IMR-90 (cell line): ENCODE measurements at regions not wholly inside any gene's neighbourhood (a gene's known extent, or its start where the extent isn't known, plus 50 kb on each side); places are given as distances from the start of the nearest gene placed in this dataset.

Source experiments
- ATAC-seq: fragments of 200-7000 bp; cut with Tn5 transposase; 2 replicates; pipeline ENCODE4 v1.9.1; 2020; ENCODE audit warnings: low read depth, mild to moderate bottlenecking, moderate library complexity
- BruUV-seq: library from RNA; stranded (reverse); fragments of 400-500 nt; replicated peaks from 2 replicates; lab custom pipeline; 2021; lab: Mats Ljungman, UMichigan
- CTCF ChIA-PET: fragments of 300-600 bp; formaldehyde crosslinking; extraction: SDS; loops from one replicate; lab custom pipeline; 2021; ENCODE audit warnings: antibody characterized with exemption; lab: Yijun Ruan, JAX
- POLR2A ChIA-PET: fragments of 300-600 bp; sonication (Branson Sonifier 250); formaldehyde crosslinking; loops from one replicate; lab custom pipeline; 2022; ENCODE audit warnings: antibody characterized with exemption; ENCODE audit not compliant: unreplicated experiment; lab: Charles Lee
- DNase-seq: peaks from one replicate; pipeline ENCODE4 v3.0.0; 2013
- H2AFZ ChIP-seq: replicated peaks from 2 replicates; pipeline ENCODE3; 2013; ENCODE audit warnings: low read length, mild to moderate bottlenecking; ENCODE audit not compliant: poor library complexity
- H2AK5ac ChIP-seq: 2 replicates; pipeline ENCODE4 v1.6.1; 2013; ENCODE audit warnings: low read depth, low read length, inconsistent platforms
- H2AK9ac ChIP-seq: replicated peaks from 2 replicates; pipeline ENCODE3; 2013; ENCODE audit warnings: mild to moderate bottlenecking, low read depth, low read length, moderate library complexity; ENCODE audit not compliant: poor library complexity
- H2BK120ac ChIP-seq: 2 replicates; pipeline ENCODE4 v1.6.1; 2013; ENCODE audit warnings: low read depth, low read length, inconsistent platforms
- H2BK15ac ChIP-seq: 3 replicates; pipeline ENCODE4 v1.6.1; 2013; ENCODE audit warnings: low read depth, low read length, inconsistent platforms
- H2BK20ac ChIP-seq: 2 replicates; pipeline ENCODE4 v1.6.1; 2013; ENCODE audit warnings: low read depth, mild to moderate bottlenecking, inconsistent platforms, low read length, moderate library complexity
- H2BK5ac ChIP-seq: 2 replicates; pipeline ENCODE4 v1.6.1; 2013; ENCODE audit warnings: mild to moderate bottlenecking, low read depth, low read length, inconsistent platforms; ENCODE audit not compliant: poor library complexity, severe bottlenecking
- H3K14ac ChIP-seq: replicated peaks from 2 replicates; pipeline ENCODE4 v1.6.1; 2013; ENCODE audit warnings: low read depth, low read length, inconsistent platforms
- H3K18ac ChIP-seq: 2 replicates; pipeline ENCODE4 v1.6.1; 2013; ENCODE audit warnings: low read depth, low read length, control low read depth
- H3K23ac ChIP-seq: 2 replicates; pipeline ENCODE4 v1.6.1; 2013; ENCODE audit warnings: low read depth, low read length, inconsistent platforms
- H3K27ac ChIP-seq: 2 replicates; pipeline ENCODE4 v1.5.1; 2013; ENCODE audit warnings: mild to moderate bottlenecking, control low read depth, low read length; ENCODE audit not compliant: insufficient read depth
- H3K27me3 ChIP-seq: 2 replicates; pipeline ENCODE4 v1.6.1; 2013; ENCODE audit warnings: low read length; ENCODE audit not compliant: control insufficient read depth, insufficient read depth
- H3K36me3 ChIP-seq: 2 replicates; pipeline ENCODE4 v1.6.1; 2013; ENCODE audit warnings: low read length, mixed read lengths; ENCODE audit not compliant: control insufficient read depth, insufficient read depth
- H3K4ac ChIP-seq: 2 replicates; pipeline ENCODE4 v1.6.1; 2013; ENCODE audit warnings: low read depth, low read length, inconsistent platforms
- H3K4me1 ChIP-seq: 2 replicates; pipeline ENCODE4 v1.6.1; 2013; ENCODE audit warnings: low read length, mixed read lengths; ENCODE audit not compliant: control insufficient read depth, insufficient read depth
- H3K4me2 ChIP-seq: 2 replicates; pipeline ENCODE4 v1.6.1; 2013; ENCODE audit warnings: low read depth, mild to moderate bottlenecking, control low read depth, low read length, moderate library complexity
- H3K4me3 ChIP-seq: 2 replicates; pipeline ENCODE4 v1.5.1; 2013; ENCODE audit warnings: low read depth, mild to moderate bottlenecking, control low read depth, low read length, moderate library complexity; ENCODE audit not compliant: insufficient read depth
- H3K56ac ChIP-seq: 2 replicates; pipeline ENCODE4 v1.6.1; 2013; ENCODE audit warnings: low read length, inconsistent platforms; ENCODE audit not compliant: insufficient read depth; ENCODE audit errors: extremely low read depth
- H3K79me1 ChIP-seq, 2 experiments: 2 replicates each; pipeline ENCODE4 v1.6.1; 2013; ENCODE audit warnings: low read length in 2 of 2, inconsistent platforms in 1 of 2, low read depth in 1 of 2
- H3K9ac ChIP-seq: 2 replicates; pipeline ENCODE4 v1.6.1; 2013; ENCODE audit warnings: low read depth, low read length, control low read depth
- H3K9me1 ChIP-seq: 2 replicates; pipeline ENCODE4 v1.6.1; 2013; ENCODE audit warnings: low read length, inconsistent platforms; ENCODE audit not compliant: insufficient read depth
- H3K9me3 ChIP-seq: 2 replicates; pipeline ENCODE4 v1.6.1; 2013; ENCODE audit warnings: low read length; ENCODE audit not compliant: control insufficient read depth, insufficient read depth
- H4K20me1 ChIP-seq: 2 replicates; pipeline ENCODE4 v1.6.1; 2013; ENCODE audit warnings: low read length, inconsistent platforms; ENCODE audit not compliant: insufficient read depth
- H4K5ac ChIP-seq: 2 replicates; pipeline ENCODE4 v1.6.1; 2013; ENCODE audit warnings: mild to moderate bottlenecking, low read depth, low read length, control low read depth
- H4K8ac ChIP-seq, 2 experiments: 2 replicates each; pipeline ENCODE4 v1.6.1; 2013; ENCODE audit warnings: low read depth in 2 of 2, low read length in 2 of 2, control low read depth in 1 of 2, inconsistent platforms in 1 of 2
- H4K91ac ChIP-seq: 2 replicates; pipeline ENCODE4 v1.6.1; 2013; ENCODE audit warnings: low read depth, low read length, inconsistent platforms; ENCODE audit not compliant: insufficient read depth
- BHLHE40 ChIP-seq: fragments of 150-350 bp; IDR thresholded peaks from 2 replicates; pipeline ENCODE4 v1.6.1; 2016; ENCODE audit warnings: mild to moderate bottlenecking, low read depth, low read length
- CEBPB ChIP-seq: IDR thresholded peaks from 2 replicates; pipeline ENCODE4 v1.6.1; 2012; ENCODE audit warnings: low read depth, low read length, improper control_type of control experiment
- CHD1 ChIP-seq: IDR thresholded peaks from 2 replicates; pipeline ENCODE4 v1.6.1; 2012; ENCODE audit warnings: low read depth, low read length, improper control_type of control experiment
- FOS ChIP-seq: fragments of 150-350 bp; IDR thresholded peaks from 2 replicates; pipeline ENCODE4 v1.6.1; 2016; ENCODE audit warnings: low read depth, low read length
- MAFK ChIP-seq: IDR thresholded peaks from 2 replicates; pipeline ENCODE4 v1.6.1; 2012; ENCODE audit warnings: low read depth, low read length, improper control_type of control experiment
- MAZ ChIP-seq: IDR thresholded peaks from 2 replicates; pipeline ENCODE4 v1.6.1; 2012; ENCODE audit warnings: low read depth, mild to moderate bottlenecking, low read length, improper control_type of control experiment, moderate library complexity, borderline replicate concordance
- MXI1 ChIP-seq: IDR thresholded peaks from 2 replicates; pipeline ENCODE4 v1.6.1; 2012; ENCODE audit warnings: low read depth, mild to moderate bottlenecking, low read length, moderate library complexity, borderline replicate concordance
- NFE2L2 ChIP-seq: fragments of 150-350 bp; IDR thresholded peaks from 2 replicates; pipeline ENCODE4 v1.6.1; 2016; ENCODE audit warnings: low read depth, mild to moderate bottlenecking, low read length
- POLR2A ChIP-seq: IDR thresholded peaks from 2 replicates; pipeline ENCODE4 v1.6.1; 2012; ENCODE audit warnings: mild to moderate bottlenecking, low read depth, low read length
- RAD21 ChIP-seq: IDR thresholded peaks from 2 replicates; pipeline ENCODE4 v1.6.1; 2012; ENCODE audit warnings: low read length, improper control_type of control experiment
- RCOR1 ChIP-seq: IDR thresholded peaks from 2 replicates; pipeline ENCODE4 v1.6.1; 2012; ENCODE audit warnings: mild to moderate bottlenecking, low read length, improper control_type of control experiment; ENCODE audit not compliant: insufficient replicate concordance
- RFX5 ChIP-seq: IDR thresholded peaks from 2 replicates; pipeline ENCODE4 v1.8.0; 2012; ENCODE audit warnings: low read depth, mild to moderate bottlenecking, low read length, moderate library complexity
- SMC3 ChIP-seq: fragments of 150-350 bp; IDR thresholded peaks from 2 replicates; pipeline ENCODE4 v1.6.1; 2016; ENCODE audit warnings: low read depth, mild to moderate bottlenecking, antibody characterized with exemption, low read length, moderate library complexity
- WGBS, 2 experiments: methylation state at CpG; one replicate each; pipeline versions ENCODE4 v1.1.5 to v1.1.7; 2013; ENCODE audit warnings: missing lambda C conversion rate in 2 of 2; ENCODE audit not compliant: insufficient read length in 1 of 2; ENCODE audit errors: extremely low coverage in 2 of 2; 5-methylcytosine and 5-hydroxymethylcytosine counted together
- dilution Hi-C: fragments of 300-500 bp; cut with HindIII; formaldehyde crosslinking; loops from one replicate; pipeline ENCODE4 v1.14.3; 2018; ENCODE audit warnings: low sequenced_read_pairs; ENCODE audit not compliant: unreplicated experiment
- in situ Hi-C: fragments of 300-500 bp; cut with MboI; formaldehyde crosslinking; loops from 3 replicates; pipeline ENCODE4 v1.14.3; 2019; ENCODE audit warnings: low sequenced_read_pairs, inconsistent platforms, mixed read lengths
- intact Hi-C: fragments of 100-400 bp; cut with micrococcal nuclease; formaldehyde crosslinking; loops from 2 replicates; pipeline ENCODE4 v1.10.0; 2022
- TF ChIP-seq, protein P1 (sequence below): fragments of 150-350 bp; IDR thresholded peaks from 2 replicates; pipeline ENCODE4 v1.6.1; 2017; ENCODE audit warnings: mild to moderate bottlenecking, antibody characterized with exemption, low read length, low read depth
- TF ChIP-seq, protein P2 (sequence below): conservative IDR thresholded peaks from 2 replicates; pipeline ENCODE4 v1.5.1; 2012; ENCODE audit warnings: mild to moderate bottlenecking, low read depth, low read length, improper control_type of control experiment
- TF ChIP-seq, protein P3 (sequence below): fragments of 150-350 bp; IDR thresholded peaks from 2 replicates; pipeline ENCODE4 v1.6.1; 2016; ENCODE audit warnings: low read depth, mild to moderate bottlenecking, low read length, moderate library complexity, borderline replicate concordance

DNA sequence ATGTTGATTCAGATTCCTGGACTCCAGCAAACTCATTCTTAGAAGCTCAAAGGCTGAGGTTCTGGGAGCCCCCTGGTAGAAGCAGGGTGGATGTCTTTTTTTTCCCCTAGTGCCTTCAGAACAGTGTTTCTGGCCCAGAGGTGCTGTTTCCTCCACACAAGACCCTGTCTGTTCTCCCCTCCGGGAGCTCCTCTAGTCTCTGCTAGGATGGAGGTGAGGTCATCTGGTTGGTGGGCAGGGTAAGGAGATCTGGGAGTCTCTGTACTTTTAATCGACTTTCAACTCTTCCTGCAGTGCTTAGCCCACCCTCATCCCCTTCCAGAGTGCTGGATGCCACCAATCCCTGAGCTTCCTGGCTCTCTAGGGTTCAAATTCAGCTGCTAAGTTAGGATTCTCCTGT lies 192.0 kb downstream of the SH3BP4 start:
- CTCF ChIA-PET = no interaction called here
- WGBS, 2 experiments = no CpG with 5 or more reads among the region's 2 CpGs
- in situ Hi-C loops = no loop called here

More for the DNA sequence above, 192.0 kb downstream of the SH3BP4 start:
- peaks cover 54% of the 10 kb centered on the region for H3K27me3 ChIP-seq
- no peak overlapping the region for H2BK5ac ChIP-seq
- H3K9ac ChIP-seq = no peak overlapping the region
- no peak overlapping the region for H2AK5ac ChIP-seq
- no peaks in the 10 kb centered on the region for H3K9me1 ChIP-seq
- no peak overlapping the region for H3K4me2 ChIP-seq
- no peak for ATAC-seq
- dilution Hi-C loops = loop anchor here (25.0 kb wide), 1 partner anchor 594 kb away; no protein-coding TSS in a partner anchor
- no peak overlapping the region for H2AFZ ChIP-seq
- no peaks in the 10 kb centered on the region for H3K36me3 ChIP-seq
- H4K8ac ChIP-seq = no peak overlapping the region
- H3K4me1 ChIP-seq = no peaks in the 10 kb centered on the region
- H2BK20ac ChIP-seq = no peak overlapping the region
- H3K23ac ChIP-seq = no peak overlapping the region
- no peaks in the 10 kb centered on the region for H3K9me3 ChIP-seq
- H3K14ac ChIP-seq = no peak overlapping the region
- H4K20me1 ChIP-seq = no peaks in the 10 kb centered on the region
- H2BK120ac ChIP-seq = no peak overlapping the region
- no peak overlapping the region for H2BK15ac ChIP-seq
- H3K4me3 ChIP-seq = no peak overlapping the region
- H3K56ac ChIP-seq = no peak overlapping the region
- TF ChIP-seq MAZ (no peak), RAD21 (no peak), BHLHE40 (no peak), RFX5 (no peak), FOS (no peak), MAFK (no peak), NFE2L2 (no peak), CHD1 (no peak), SMC3 (no peak), MXI1 (no peak), POLR2A (no peak), CEBPB (no peak), RCOR1 (no peak)
- TF ChIP-seq, protein P1, sequence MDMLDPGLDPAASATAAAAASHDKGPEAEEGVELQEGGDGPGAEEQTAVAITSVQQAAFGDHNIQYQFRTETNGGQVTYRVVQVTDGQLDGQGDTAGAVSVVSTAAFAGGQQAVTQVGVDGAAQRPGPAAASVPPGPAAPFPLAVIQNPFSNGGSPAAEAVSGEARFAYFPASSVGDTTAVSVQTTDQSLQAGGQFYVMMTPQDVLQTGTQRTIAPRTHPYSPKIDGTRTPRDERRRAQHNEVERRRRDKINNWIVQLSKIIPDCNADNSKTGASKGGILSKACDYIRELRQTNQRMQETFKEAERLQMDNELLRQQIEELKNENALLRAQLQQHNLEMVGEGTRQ = no peak
- TF ChIP-seq, protein P2, sequence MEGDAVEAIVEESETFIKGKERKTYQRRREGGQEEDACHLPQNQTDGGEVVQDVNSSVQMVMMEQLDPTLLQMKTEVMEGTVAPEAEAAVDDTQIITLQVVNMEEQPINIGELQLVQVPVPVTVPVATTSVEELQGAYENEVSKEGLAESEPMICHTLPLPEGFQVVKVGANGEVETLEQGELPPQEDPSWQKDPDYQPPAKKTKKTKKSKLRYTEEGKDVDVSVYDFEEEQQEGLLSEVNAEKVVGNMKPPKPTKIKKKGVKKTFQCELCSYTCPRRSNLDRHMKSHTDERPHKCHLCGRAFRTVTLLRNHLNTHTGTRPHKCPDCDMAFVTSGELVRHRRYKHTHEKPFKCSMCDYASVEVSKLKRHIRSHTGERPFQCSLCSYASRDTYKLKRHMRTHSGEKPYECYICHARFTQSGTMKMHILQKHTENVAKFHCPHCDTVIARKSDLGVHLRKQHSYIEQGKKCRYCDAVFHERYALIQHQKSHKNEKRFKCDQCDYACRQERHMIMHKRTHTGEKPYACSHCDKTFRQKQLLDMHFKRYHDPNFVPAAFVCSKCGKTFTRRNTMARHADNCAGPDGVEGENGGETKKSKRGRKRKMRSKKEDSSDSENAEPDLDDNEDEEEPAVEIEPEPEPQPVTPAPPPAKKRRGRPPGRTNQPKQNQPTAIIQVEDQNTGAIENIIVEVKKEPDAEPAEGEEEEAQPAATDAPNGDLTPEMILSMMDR = no peak
- TF ChIP-seq, protein P3, sequence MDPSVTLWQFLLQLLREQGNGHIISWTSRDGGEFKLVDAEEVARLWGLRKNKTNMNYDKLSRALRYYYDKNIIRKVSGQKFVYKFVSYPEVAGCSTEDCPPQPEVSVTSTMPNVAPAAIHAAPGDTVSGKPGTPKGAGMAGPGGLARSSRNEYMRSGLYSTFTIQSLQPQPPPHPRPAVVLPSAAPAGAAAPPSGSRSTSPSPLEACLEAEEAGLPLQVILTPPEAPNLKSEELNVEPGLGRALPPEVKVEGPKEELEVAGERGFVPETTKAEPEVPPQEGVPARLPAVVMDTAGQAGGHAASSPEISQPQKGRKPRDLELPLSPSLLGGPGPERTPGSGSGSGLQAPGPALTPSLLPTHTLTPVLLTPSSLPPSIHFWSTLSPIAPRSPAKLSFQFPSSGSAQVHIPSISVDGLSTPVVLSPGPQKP = no peak
- no TSS peak for BruUV-seq
- no peak overlapping the region for H3K4ac ChIP-seq
- no peaks in the 10 kb centered on the region for H3K79me1 ChIP-seq
- no peak for DNase-seq
- H3K27ac ChIP-seq = no peak overlapping the region
- POLR2A ChIA-PET = interaction anchor here (0.7 kb wide), 1 partner anchor 252 kb away, joined by 5 read pairs; no protein-coding TSS in a partner anchor
- H4K5ac ChIP-seq = no peak overlapping the region
- intact Hi-C loops = no loop called here
- no peak overlapping the region for H3K18ac ChIP-seq
- H4K91ac ChIP-seq = no peak overlapping the region
- no peak overlapping the region for H2AK9ac ChIP-seq
